NCI-H345 (cell line): ENCODE measurements at regions not wholly inside any gene's neighbourhood (a gene's known extent, or its start where the extent isn't known, plus 50 kb on each side); places are given as distances from the start of the nearest gene placed in this dataset.
"Not testable (repeated sequence)": the region's sequence is repeated elsewhere in the genome, so short reads cannot be mapped to it uniquely, and the experiment has no call there.

Experiments
- DNase-seq: peaks from one replicate; lab custom pipeline; 2025; lab: John Stamatoyannopoulos, UW

GRCh38 chr6:94953867-94954631, 623.3 kb upstream of the MANEA start:
- no peak for DNase-seq

DNA sequence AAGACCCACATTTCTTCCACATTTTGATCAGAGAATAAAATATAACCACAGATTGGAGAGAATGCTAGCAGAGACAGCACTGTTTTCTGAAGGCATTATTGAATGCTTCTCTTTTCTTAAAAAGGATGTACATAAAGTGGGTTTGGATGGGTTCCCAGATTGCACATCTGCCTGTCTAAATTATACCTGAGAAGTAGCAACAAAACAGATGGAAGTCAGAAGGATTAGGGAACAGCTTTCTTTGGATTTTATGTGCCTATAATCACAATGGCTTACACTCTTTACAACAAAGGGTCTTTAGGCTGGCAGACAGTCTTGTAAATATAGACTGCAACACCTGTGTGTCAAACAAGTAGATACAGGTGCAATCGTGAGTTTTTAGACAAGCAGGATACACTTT, 622.2 kb upstream of the MANEA start:
- DNase-seq, result peak; percentile 72

GRCh38 chr6:94956910-94957309, 620.4 kb upstream of the MANEA start:
- DNase-seq, result no peak

GRCh38 chr6:94964703-94965102, 612.6 kb upstream of the MANEA start:
- not testable (repeated sequence) for DNase-seq

GRCh38 chr6:94988701-94989100, 588.6 kb upstream of the MANEA start:
- DNase-seq, result no peak

- DNase-seq, result peak; percentile 16
These were observed 559.4 kb upstream of the MANEA start for GRCh38 chr6:95017922-95018321.
